B cell (primary cell): ENCODE measurements at regions not wholly inside any gene's neighbourhood (a gene's known extent, or its start where the extent isn't known, plus 50 kb on each side); places are given as distances from the start of the nearest gene placed in this dataset.

Experiments used
- ATAC-seq: fragments of 200-7000 bp; cut with Tn5 transposase; one replicate; pipeline ENCODE4 v1.10.0; 2021; ENCODE audit warnings: low read depth, mild to moderate bottlenecking, moderate number of reproducible peaks, moderate library complexity
- CTCF ChIA-PET: fragments of 350-600 bp; sonication (Branson Sonifier 250); formaldehyde crosslinking; loops from one replicate; lab custom pipeline; 2021; ENCODE audit warnings: antibody characterized with exemption, inconsistent platforms; lab: Charles Lee
- POLR2A ChIA-PET: fragments of 350-600 bp; sonication (Branson Sonifier 250); formaldehyde crosslinking; loops from one replicate; lab custom pipeline; 2021; ENCODE audit warnings: antibody characterized with exemption; lab: Charles Lee
- DNase-seq: peaks from one replicate; pipeline ENCODE4 v3.0.0; 2013
- H2AFZ ChIP-seq: 2 replicates; pipeline ENCODE4 v1.6.1; 2012; ENCODE audit warnings: mild to moderate bottlenecking, low read depth, low read length; ENCODE audit not compliant: insufficient read depth, poor library complexity, severe bottlenecking
- H3K27ac ChIP-seq, 2 donors: 1 replicate in 1 of 2; 2 replicates in 1 of 2; pipeline ENCODE4 v1.5.1; 2012 to 2013; ENCODE audit warnings: low read length in 2 of 2, mild to moderate bottlenecking in 2 of 2, moderate library complexity in 1 of 2
- H3K27me3 ChIP-seq, 4 experiments: fragments of 200-600 bp in 1 of 4; sonication (generic) in 1 of 4; replicated peaks in 1 of 4; 1 replicate in 2 of 4; 2 replicates in 2 of 4; pipeline versions ENCODE4 v1.6.1 to v1.7.0; 2013 to 2016; ENCODE audit warnings: low read length in 3 of 4, mild to moderate bottlenecking in 2 of 4, mixed read lengths in 1 of 4, moderate library complexity in 1 of 4; ENCODE audit not compliant: insufficient read depth in 4 of 4, control insufficient read depth in 3 of 4; ENCODE audit errors: control extremely low read depth in 1 of 4
- H3K36me3 ChIP-seq, 2 experiments: replicated peaks in 1 of 2; 1 replicate in 1 of 2; 2 replicates in 1 of 2; pipeline versions ENCODE4 v1.6.1 to v1.7.1; 2013; ENCODE audit warnings: low read length in 1 of 2; ENCODE audit not compliant: insufficient read depth in 2 of 2, control insufficient read depth in 1 of 2; ENCODE audit errors: control extremely low read depth in 1 of 2, extremely low read depth in 1 of 2
- H3K4me1 ChIP-seq, 2 donors: fragments of 200-600 bp in 1 of 2; sonication (generic) in 1 of 2; 1 replicate in 1 of 2; 2 replicates in 1 of 2; pipeline versions ENCODE4 v1.5.1 to v1.6.1; 2013 to 2017; ENCODE audit warnings: low read length in 2 of 2; ENCODE audit not compliant: control insufficient read depth in 2 of 2, insufficient read depth in 2 of 2
- H3K4me2 ChIP-seq: replicated peaks from 2 replicates; pipeline ENCODE3; 2012; ENCODE audit warnings: mild to moderate bottlenecking, low read depth, low read length; ENCODE audit not compliant: poor library complexity, severe bottlenecking
- H3K4me3 ChIP-seq, 5 experiments: fragments of 200-600 bp in 1 of 5; sonication (generic) in 1 of 5; 1 replicate in 3 of 5; 2 replicates in 2 of 5; pipeline versions ENCODE4 v1.5.1 to v1.7.0; 2011 to 2016; ENCODE audit warnings: low read length in 4 of 5, mild to moderate bottlenecking in 4 of 5, low read depth in 2 of 5, control low read depth in 1 of 5, moderate library complexity in 1 of 5; ENCODE audit not compliant: insufficient read depth in 1 of 5; ENCODE audit errors: control extremely low read depth in 1 of 5, extremely low read depth in 1 of 5
- H3K79me2 ChIP-seq: fragments of 200-600 bp; sonication (generic); one replicate; pipeline ENCODE4 v1.6.0; 2016; ENCODE audit warnings: low read length; ENCODE audit not compliant: control insufficient read depth, insufficient read depth
- H3K9ac ChIP-seq: fragments of 200-600 bp; sonication (generic); 2 replicates; pipeline ENCODE4 v1.6.1; 2017; ENCODE audit warnings: mild to moderate bottlenecking, low read length, moderate library complexity
- H3K9me3 ChIP-seq, 3 donors: one replicate each; pipeline versions ENCODE4 v1.6.1 to v1.7.1; 2013; ENCODE audit warnings: low read length in 2 of 3; ENCODE audit not compliant: control insufficient read depth in 2 of 3, insufficient read depth in 1 of 3; ENCODE audit errors: control extremely low read depth in 1 of 3
- H4K20me1 ChIP-seq: 2 replicates; pipeline ENCODE4 v1.6.0; 2012; ENCODE audit warnings: mild to moderate bottlenecking, low read length; ENCODE audit not compliant: insufficient read depth, control insufficient read depth, poor library complexity, severe bottlenecking
- H3K27ac Mint-ChIP-seq: one replicate; pipeline ENCODE4 v1.8.0; 2021; ENCODE audit warnings: mixed read lengths
- H3K27me3 Mint-ChIP-seq: one replicate; pipeline ENCODE4 v1.8.0; 2021; ENCODE audit warnings: mixed read lengths
- H3K4me1 Mint-ChIP-seq: one replicate; pipeline ENCODE4 v1.8.0; 2021; ENCODE audit warnings: mixed read lengths
- H3K4me3 Mint-ChIP-seq: one replicate; pipeline ENCODE4 v1.8.0; 2021; ENCODE audit warnings: mixed read lengths
- H3K9me3 Mint-ChIP-seq: one replicate; pipeline ENCODE4 v1.8.0; 2022; ENCODE audit warnings: mixed read lengths; ENCODE audit not compliant: insufficient read depth
- CTCF ChIP-seq: fragments of 200-600 bp; IDR thresholded peaks from one replicate; pipeline ENCODE4 v1.8.0; 2022; ENCODE audit warnings: antibody characterized with exemption, mild to moderate bottlenecking
- EZH2 ChIP-seq: IDR thresholded peaks from 2 replicates; pipeline ENCODE4 v1.6.1; 2012; ENCODE audit warnings: borderline replicate concordance, low read depth, mild to moderate bottlenecking, moderate library complexity, low read length; ENCODE audit not compliant: insufficient read depth, poor library complexity, severe bottlenecking
- WGBS: methylation state at CpG from one replicate; pipeline ENCODE4 v1.1.5; 2013; ENCODE audit warnings: missing lambda C conversion rate; ENCODE audit not compliant: insufficient coverage; 5-methylcytosine and 5-hydroxymethylcytosine counted together
- intact Hi-C: fragments of 100-400 bp; cut with micrococcal nuclease; formaldehyde crosslinking; loops from one replicate; pipeline ENCODE4 v1.10.0; 2022

GRCh38 chr10:129046065-129046681, 420.9 kb upstream of the MGMT start:
- H3K9ac ChIP-seq = no peak overlapping the region
- Mint-ChIP-seq H3K9me3 (no peaks in the 10 kb centered on the region), H3K27me3 (peaks cover 11% of the 10 kb centered on the region), H3K4me1 (peaks cover 2% of the 10 kb centered on the region), H3K4me3 (no peak overlapping the region), H3K27ac (no peak overlapping the region)
- no peaks in the 10 kb centered on the region for H3K36me3 ChIP-seq
- TF ChIP-seq EZH2 = no peak
- no peak for TF ChIP-seq CTCF
- POLR2A ChIA-PET = no interaction called here
- H3K79me2 ChIP-seq = no peaks in the 10 kb centered on the region
- peaks cover 0 to 3% (median 0%) of the 10 kb centered on the region in 4 experiments for H3K27me3 ChIP-seq
- ATAC-seq (no peak), DNase-seq (no peak)
- H3K4me3 ChIP-seq = no peak overlapping the region
- H3K4me1 ChIP-seq = no peaks in the 10 kb centered on the region
- intact Hi-C loops = no loop called here
- no peak overlapping the region for H3K4me2 ChIP-seq
- H4K20me1 ChIP-seq = no peaks in the 10 kb centered on the region
- WGBS = 95% methylated on average over 26 of the region's 28 CpGs
- CTCF ChIA-PET = no interaction called here
- H2AFZ ChIP-seq = no peak overlapping the region
- peaks cover 0 to 2% (median 0%) of the 10 kb centered on the region in 3 donors for H3K9me3 ChIP-seq
- no peak overlapping the region for H3K27ac ChIP-seq

- Histone ChIP-seq H3K9me3 (peaks cover 0 to 4% (median 0%) of the 10 kb centered on the region in 3 donors), H3K4me2 (no peak overlapping the region), H3K36me3 (no peaks in the 10 kb centered on the region), H3K79me2 (no peaks in the 10 kb centered on the region), H3K4me1 (no peaks in the 10 kb centered on the region), H3K4me3 (no peak overlapping the region), H2AFZ (no peak overlapping the region), H4K20me1 (no peaks in the 10 kb centered on the region), H3K9ac (no peak overlapping the region), H3K27me3 (peaks cover 0 to 3% (median 0%) of the 10 kb centered on the region in 4 experiments), H3K27ac (no peak overlapping the region)
- DNase-seq = no peak
- Mint-ChIP-seq H3K9me3 (no peaks in the 10 kb centered on the region), H3K4me1 (peaks cover 2% of the 10 kb centered on the region), H3K4me3 (no peak overlapping the region), H3K27me3 (peaks cover 11% of the 10 kb centered on the region), H3K27ac (no peak overlapping the region)
- ChIA-PET POLR2A (no interaction called here), CTCF (no interaction called here)
- WGBS = 94% methylated on average over 3 of the region's 5 CpGs
- TF ChIP-seq EZH2 (no peak), CTCF (no peak)
- no peak for ATAC-seq
- intact Hi-C loops = no loop called here
Measured at GRCh38 chr10:129046962-129047361, 420.1 kb upstream of the MGMT start.
